GM20000 (cell line): ENCODE measurements at regions not wholly inside any gene's neighbourhood (a gene's known extent, or its start where the extent isn't known, plus 50 kb on each side); places are given as distances from the start of the nearest gene placed in this dataset.

Source experiments
- DNase-seq: peaks from one replicate; pipeline ENCODE4 v3.0.0; 2012; ENCODE audit warnings: low spot score
- CTCF ChIP-seq: IDR thresholded peaks from 2 replicates; pipeline ENCODE4 v1.5.1; 2012; ENCODE audit warnings: mild to moderate bottlenecking, control low read depth; ENCODE audit errors: extremely low read depth, missing control alignments

GRCh38 chr4:104938624-104939023 is 208.1 kb upstream of the TET2 start:
- no peak for TF ChIP-seq CTCF
- DNase-seq = no peak

- no peak for TF ChIP-seq CTCF
- DNase-seq = no peak
Measured at GRCh38 chr4:104940927-104941326, 205.7 kb upstream of the TET2 start.

GRCh38 chr4:104941661-104942062 is 205.0 kb upstream of the TET2 start:
- TF ChIP-seq CTCF = no peak

GRCh38 chr4:104942990-104943743 is 203.5 kb upstream of the TET2 start:
- no peak for TF ChIP-seq CTCF
- peak; percentile 21 for DNase-seq

More at GRCh38 chr4:104941661-104942062, 205.0 kb upstream of the TET2 start:
- peak; percentile 11 for DNase-seq

- no peak for DNase-seq
- no peak for TF ChIP-seq CTCF
Measured at GRCh38 chr4:104944596-104944995, 202.1 kb upstream of the TET2 start.

- TF ChIP-seq CTCF = no peak
- DNase-seq = no peak
Measured at GRCh38 chr4:104964410-104965175, 182.1 kb upstream of the TET2 start.

- peak; percentile 69 for DNase-seq
Measured at GRCh38 chr4:104966349-104967033, 180.2 kb upstream of the TET2 start.

More at GRCh38 chr4:104966349-104967033, 180.2 kb upstream of the TET2 start:
- TF ChIP-seq CTCF = no peak
